ENCODE measurements at regions not wholly inside any gene's neighbourhood (a gene's known extent, or its start where the extent isn't known, plus 50 kb on each side); places are given as distances from the start of the nearest gene placed in this dataset.
"Not testable (repeated sequence)": the region's sequence is repeated elsewhere in the genome, so short reads cannot be mapped to it uniquely, and the experiment has no call there.

GRCh38 chr21:15124731-15125130 lies 59.9 kb upstream of the NRIP1 start:
- BruUV-seq (replicated peaks): no TSS peak
- intact Hi-C loops (cut with micrococcal nuclease): no loop called here
- TF ChIP-seq CTCF (IDR thresholded peaks at IDR 0.05; ENCODE audit: unreplicated experiment): no peak
- POLR2A ChIA-PET: interaction anchor here (0.6 to 1.6 kb wide), 2 partner anchors 99 to 185 kb away, joined by 3 read pairs; no protein-coding TSS in a partner anchor
- no peaks in the 10 kb centered on the region for H3K36me3 Mint-ChIP-seq (ENCODE audit: insufficient read depth, unreplicated experiment)
- peaks cover 9% of the 10 kb centered on the region for H3K4me1 Mint-ChIP-seq (ENCODE audit: insufficient read depth, unreplicated experiment)
- no peak overlapping the region for H3K4me3 Mint-ChIP-seq (ENCODE audit: unreplicated experiment)
- CTCF ChIA-PET: no interaction called here
- peaks cover 7% of the 10 kb centered on the region for H3K9me3 Mint-ChIP-seq (ENCODE audit: unreplicated experiment)
- no peaks in the 10 kb centered on the region for H3K27me3 Mint-ChIP-seq (ENCODE audit: insufficient read depth, unreplicated experiment)
- H3K27ac Mint-ChIP-seq (ENCODE audit: low read depth, unreplicated experiment): no peak overlapping the region
- no peak for DNase-seq (ENCODE audit: unreplicated experiment)

GRCh38 chr21:15126948-15127347 lies 62.1 kb upstream of the NRIP1 start:
- CTCF ChIA-PET: interaction anchor here (0.6 kb wide), 1 partner anchor 9 kb away, joined by 3 read pairs; no protein-coding TSS in a partner anchor
- no peak overlapping the region for H3K27ac Mint-ChIP-seq (ENCODE audit: low read depth, unreplicated experiment)
- POLR2A ChIA-PET: no interaction called here
- peaks cover 5% of the 10 kb centered on the region for H3K4me1 Mint-ChIP-seq (ENCODE audit: insufficient read depth, unreplicated experiment)
- H3K4me3 Mint-ChIP-seq (ENCODE audit: unreplicated experiment): no peak overlapping the region
- peaks cover 7% of the 10 kb centered on the region for H3K9me3 Mint-ChIP-seq (ENCODE audit: unreplicated experiment)
- BruUV-seq (replicated peaks): no TSS peak
- DNase-seq (ENCODE audit: unreplicated experiment): no peak
- no peaks in the 10 kb centered on the region for H3K27me3 Mint-ChIP-seq (ENCODE audit: insufficient read depth, unreplicated experiment)
- H3K36me3 Mint-ChIP-seq (ENCODE audit: insufficient read depth, unreplicated experiment): no peaks in the 10 kb centered on the region
- no peak for TF ChIP-seq CTCF (IDR thresholded peaks at IDR 0.05; ENCODE audit: unreplicated experiment)
- intact Hi-C loops (cut with micrococcal nuclease): no loop called here

- ChIA-PET CTCF (no interaction called here), POLR2A (no interaction called here)
- Mint-ChIP-seq H3K4me1 (ENCODE audit: insufficient read depth, unreplicated experiment) (peaks cover 4% of the 10 kb centered on the region), H3K27me3 (ENCODE audit: insufficient read depth, unreplicated experiment) (no peaks in the 10 kb centered on the region), H3K9me3 (ENCODE audit: unreplicated experiment) (peaks cover 7% of the 10 kb centered on the region), H3K4me3 (ENCODE audit: unreplicated experiment) (no peak overlapping the region), H3K27ac (ENCODE audit: low read depth, unreplicated experiment) (no peak overlapping the region), H3K36me3 (ENCODE audit: insufficient read depth, unreplicated experiment) (no peaks in the 10 kb centered on the region)
- DNase-seq (ENCODE audit: unreplicated experiment): no peak
- BruUV-seq (replicated peaks): no TSS peak
- intact Hi-C loops (cut with micrococcal nuclease): no loop called here
- TF ChIP-seq CTCF (IDR thresholded peaks at IDR 0.05; ENCODE audit: unreplicated experiment): no peak
Measured at GRCh38 chr21:15127437-15127836, 62.6 kb upstream of the NRIP1 start.

- Mint-ChIP-seq H3K9me3 (ENCODE audit: unreplicated experiment) (peaks cover 7% of the 10 kb centered on the region), H3K36me3 (ENCODE audit: insufficient read depth, unreplicated experiment) (no peaks in the 10 kb centered on the region), H3K27me3 (ENCODE audit: insufficient read depth, unreplicated experiment) (no peaks in the 10 kb centered on the region), H3K27ac (ENCODE audit: low read depth, unreplicated experiment) (no peak overlapping the region), H3K4me1 (ENCODE audit: insufficient read depth, unreplicated experiment) (peaks cover 4% of the 10 kb centered on the region), H3K4me3 (ENCODE audit: unreplicated experiment) (no peak overlapping the region)
- no peak for DNase-seq (ENCODE audit: unreplicated experiment)
- BruUV-seq (replicated peaks): no TSS peak
- intact Hi-C loops (cut with micrococcal nuclease): no loop called here
- ChIA-PET POLR2A (no interaction called here), CTCF (interaction anchor here (0.7 kb wide), 1 partner anchor 20 kb away, joined by 3 read pairs; no protein-coding TSS in a partner anchor)
- no peak for TF ChIP-seq CTCF (IDR thresholded peaks at IDR 0.05; ENCODE audit: unreplicated experiment)
Measured at GRCh38 chr21:15128267-15128666, 63.5 kb upstream of the NRIP1 start.

GRCh38 chr21:15128714-15129113 lies 63.9 kb upstream of the NRIP1 start:
- H3K4me3 Mint-ChIP-seq (ENCODE audit: unreplicated experiment); intact Hi-C loops (cut with micrococcal nuclease); H3K36me3 Mint-ChIP-seq (ENCODE audit: insufficient read depth, unreplicated experiment); H3K9me3 Mint-ChIP-seq (ENCODE audit: unreplicated experiment); H3K4me1 Mint-ChIP-seq (ENCODE audit: insufficient read depth, unreplicated experiment); H3K27me3 Mint-ChIP-seq (ENCODE audit: insufficient read depth, unreplicated experiment); DNase-seq (ENCODE audit: unreplicated experiment); H3K27ac Mint-ChIP-seq (ENCODE audit: low read depth, unreplicated experiment); BruUV-seq (replicated peaks): not testable (repeated sequence)
- CTCF ChIA-PET: interaction anchor here (0.7 kb wide), 1 partner anchor 19 kb away, joined by 3 read pairs; no protein-coding TSS in a partner anchor
- POLR2A ChIA-PET: interaction anchor here (0.6 kb wide), 1 partner anchor 96 kb away, joined by 3 read pairs; no protein-coding TSS in a partner anchor

Data from MCF 10A (cell line).